Stimulated activated CD4-positive, alpha-beta T cell treated with anti-CD3 and anti-CD28 coated beads, Interleukin-2, amount 100 ng/mL, for 48 hours (primary cell): ENCODE measurements at regions not wholly inside any gene's neighbourhood (a gene's known extent, or its start where the extent isn't known, plus 50 kb on each side); places are given as distances from the start of the nearest gene placed in this dataset.

Source experiments
- DNase-seq, 2 donors: peaks; one replicate each; pipeline ENCODE4 v3.0.0-alpha.2; 2020

GRCh38 chr3:139286241-139286640, 57.6 kb upstream of the MRPS22 start:
- DNase-seq = no peak

DNA sequence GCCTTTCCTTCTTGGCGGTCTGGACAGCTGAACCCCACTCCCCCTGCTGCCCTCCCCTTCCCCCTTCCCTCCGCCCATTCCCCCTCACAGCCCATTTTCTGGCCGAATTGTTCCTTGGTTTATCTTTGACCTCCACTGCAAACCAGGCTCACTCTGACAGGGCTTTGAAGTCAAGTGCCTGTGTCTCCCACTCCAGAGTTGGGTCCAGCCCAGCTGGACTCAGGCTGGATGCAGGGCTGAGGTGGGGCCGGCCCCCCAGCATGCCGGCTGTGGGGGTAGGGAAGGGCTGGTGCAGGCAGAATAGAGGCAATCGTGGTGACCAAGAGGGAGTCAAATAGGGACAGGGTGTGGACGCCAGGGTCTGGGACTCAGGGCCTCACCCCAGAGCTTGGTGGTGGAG, 57.0 kb upstream of the MRPS22 start:
- DNase-seq = no peak

- DNase-seq = no peak
Observed at GRCh38 chr3:139287557-139287956, 56.3 kb upstream of the MRPS22 start.

- no peak for DNase-seq
Observed at GRCh38 chr3:139288266-139288821, 55.5 kb upstream of the MRPS22 start.

DNA sequence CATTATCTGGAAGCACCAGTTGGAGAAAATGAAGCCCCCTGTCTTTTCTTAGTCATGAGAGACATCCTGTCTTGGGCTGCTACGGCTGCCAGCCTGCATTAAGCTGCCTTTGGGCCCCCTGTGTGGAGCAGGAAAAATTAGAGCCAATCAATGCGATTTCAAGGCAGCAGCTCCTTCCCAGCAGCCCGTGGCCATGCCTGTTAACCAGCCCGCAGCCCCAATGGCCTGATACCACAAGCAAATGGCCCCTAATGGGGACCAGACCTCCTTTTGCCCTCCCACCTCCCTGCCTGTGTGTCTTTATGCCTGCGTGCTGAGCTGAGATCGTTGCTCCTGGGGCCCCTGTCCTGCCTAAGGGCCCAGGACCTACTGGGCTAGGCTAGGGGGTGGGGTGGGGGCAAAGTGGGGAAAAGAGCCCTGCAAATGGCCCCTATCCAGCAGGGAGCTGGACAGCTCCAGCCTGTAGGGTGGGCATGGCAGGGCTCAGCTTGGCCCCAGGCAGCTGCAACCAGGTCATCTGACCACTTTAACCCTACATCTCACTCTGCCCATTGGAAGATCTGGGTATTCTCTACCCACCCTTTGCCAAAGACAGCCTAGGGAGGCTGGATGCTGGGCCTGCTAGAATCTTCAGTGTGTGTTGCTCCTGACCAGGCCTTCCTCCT, 53.8 kb upstream of the MRPS22 start:
- DNase-seq = no peak

DNA sequence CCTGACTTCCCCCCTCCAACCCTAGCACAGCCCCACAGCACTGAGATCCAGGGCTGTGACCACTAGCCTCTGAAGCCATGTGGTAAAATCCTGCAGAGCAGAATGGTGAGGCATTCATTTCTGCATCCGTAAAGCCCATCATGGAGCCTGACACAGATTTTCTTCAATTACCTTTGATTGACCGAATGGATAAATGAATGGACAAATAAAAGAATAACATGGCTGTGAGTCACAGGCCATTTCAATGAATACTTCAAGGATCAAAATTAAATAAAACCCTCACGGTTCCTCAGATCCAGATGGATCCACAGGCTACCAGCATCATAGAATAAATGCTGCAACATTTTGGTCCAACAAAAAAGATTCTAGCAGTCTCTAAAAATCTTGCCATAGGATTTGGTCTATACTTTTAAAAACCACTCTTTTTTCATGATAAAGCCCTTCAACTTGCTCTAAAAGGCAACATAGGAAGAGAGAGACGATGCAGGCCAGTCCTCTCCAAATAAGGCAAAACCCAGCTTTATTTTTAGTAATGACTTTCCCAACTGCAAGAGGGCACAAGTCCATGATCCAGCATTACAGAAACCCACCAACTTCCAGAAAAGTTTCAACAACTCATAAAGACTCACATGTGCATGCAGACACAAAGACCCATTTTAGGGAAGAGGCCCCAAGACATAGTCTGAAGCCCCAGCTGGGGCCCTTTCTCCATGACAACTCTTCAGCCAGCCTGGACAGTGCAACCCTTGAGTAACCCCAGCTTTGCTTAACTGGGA, 52.4 kb upstream of the MRPS22 start:
- no peak for DNase-seq

GRCh38 chr3:139292192-139292591, 51.6 kb upstream of the MRPS22 start:
- no peak for DNase-seq

DNA sequence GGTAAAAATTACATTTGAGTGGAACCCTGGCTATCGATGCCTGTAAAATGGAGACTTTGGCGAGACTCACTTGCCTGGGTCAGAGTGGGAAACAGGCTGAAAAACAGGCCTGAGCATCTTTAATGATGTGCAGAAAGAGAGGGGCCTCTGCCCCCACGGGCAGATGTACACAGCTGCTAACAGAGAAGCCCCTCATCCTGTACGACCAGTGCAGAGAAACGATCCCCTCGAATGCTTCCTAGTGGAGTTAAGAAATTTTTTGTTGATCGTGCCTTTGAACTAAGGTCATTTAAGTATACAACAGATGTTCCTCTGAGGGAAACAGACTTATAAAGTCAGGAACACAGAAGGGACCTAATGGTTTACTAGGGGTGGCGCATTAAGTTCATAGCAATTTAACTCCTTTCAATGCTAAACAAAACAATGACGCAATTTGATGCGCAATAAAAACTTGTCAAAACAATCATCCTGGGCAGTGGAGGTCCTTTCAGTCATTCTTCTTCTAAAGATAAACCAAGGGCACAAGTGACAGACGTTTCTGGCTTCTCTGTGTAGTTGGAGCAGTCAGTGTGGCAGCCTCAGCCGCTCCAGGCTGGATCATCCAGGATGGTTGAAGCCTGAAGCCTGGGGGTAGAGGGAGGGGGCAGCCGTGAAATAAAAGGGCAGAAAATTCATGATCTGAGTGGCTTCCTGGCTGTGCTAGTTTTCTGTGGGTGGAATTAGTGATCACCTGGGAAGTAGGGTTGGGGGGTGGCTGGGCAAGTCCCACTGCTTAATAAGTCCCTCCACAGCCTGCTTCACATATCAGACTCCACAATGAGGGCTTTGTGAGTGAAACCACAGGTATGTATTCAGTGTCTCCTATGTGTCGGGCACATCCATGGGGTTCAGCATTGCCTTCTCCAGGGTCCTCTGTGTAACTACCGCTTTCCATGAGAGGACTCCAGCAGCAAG, 50.8 kb upstream of the MRPS22 start:
- DNase-seq = no peak

GRCh38 chr3:139293665-139294023, 50.2 kb upstream of the MRPS22 start:
- DNase-seq = no peak
